ENCODE measurements at regions not wholly inside any gene's neighbourhood (a gene's known extent, or its start where the extent isn't known, plus 50 kb on each side); places are given as distances from the start of the nearest gene placed in this dataset.

- no peak overlapping the region for H3K27ac ChIP-seq (ENCODE audit: low read depth, low read length)
- H3K4me3 ChIP-seq (ENCODE audit: low read length in 2 of 2), result no peak overlapping the region
- intact Hi-C loops (cut with micrococcal nuclease), result no loop called here
- Mint-ChIP-seq H3K36me3 (no peaks in the 10 kb centered on the region), H3K4me3 (no peak overlapping the region), H3K27me3 (no peaks in the 10 kb centered on the region), H3K27ac (no peak overlapping the region), H3K9me3 (peaks cover 0 to 3% (median under 1%) of the 10 kb centered on the region in 8 donors), H3K4me1 (no peaks in the 10 kb centered on the region)
- H3K4me1 ChIP-seq (ENCODE audit: insufficient read depth, low read length), result no peaks in the 10 kb centered on the region
- H3K36me3 ChIP-seq (ENCODE audit: insufficient read depth, low read length), result no peaks in the 10 kb centered on the region
- no peaks in the 10 kb centered on the region for H3K27me3 ChIP-seq (ENCODE audit: insufficient read depth, low read length)
- no peaks in the 10 kb centered on the region for H3K9me3 ChIP-seq (ENCODE audit: control insufficient read depth in 1 of 2, low read length in 2 of 2)
- CTCF ChIA-PET (ENCODE audit: partially characterized antibody), result no interaction called here
- no peak for DNase-seq
- POLR2A ChIA-PET (ENCODE audit: partially characterized antibody), result no interaction called here
These were observed 633.6 kb upstream of the UBE2E2 start for GRCh38 chr3:22569570-22569969.

GRCh38 chr3:22581007-22581406 lies 622.1 kb upstream of the UBE2E2 start:
- Mint-ChIP-seq H3K4me3 (no peak overlapping the region), H3K9me3 (peaks cover 0 to 14% (median 7%) of the 10 kb centered on the region in 8 donors), H3K27ac (no peak overlapping the region), H3K27me3 (no peaks in the 10 kb centered on the region), H3K4me1 (no peaks in the 10 kb centered on the region), H3K36me3 (no peaks in the 10 kb centered on the region)
- ChIA-PET CTCF (ENCODE audit: partially characterized antibody) (no interaction called here), POLR2A (ENCODE audit: partially characterized antibody) (no interaction called here)
- intact Hi-C loops (cut with micrococcal nuclease), result no loop called here
- no peaks in the 10 kb centered on the region for H3K9me3 ChIP-seq (ENCODE audit: control insufficient read depth in 1 of 2, low read length in 2 of 2)
- H3K27me3 ChIP-seq (ENCODE audit: insufficient read depth, low read length), result no peaks in the 10 kb centered on the region
- no peak for DNase-seq
- no peaks in the 10 kb centered on the region for H3K4me1 ChIP-seq (ENCODE audit: insufficient read depth, low read length)
- H3K27ac ChIP-seq (ENCODE audit: low read depth, low read length), result no peak overlapping the region
- H3K4me3 ChIP-seq (ENCODE audit: low read length in 2 of 2), result no peak overlapping the region
- no peaks in the 10 kb centered on the region for H3K36me3 ChIP-seq (ENCODE audit: insufficient read depth, low read length)

- POLR2A ChIA-PET (ENCODE audit: partially characterized antibody), result no interaction called here
- Mint-ChIP-seq H3K4me1 (no peaks in the 10 kb centered on the region), H3K4me3 (no peak overlapping the region), H3K36me3 (no peaks in the 10 kb centered on the region), H3K9me3 (peaks cover 0 to 14% (median 6%) of the 10 kb centered on the region in 8 donors), H3K27ac (no peak overlapping the region), H3K27me3 (no peaks in the 10 kb centered on the region)
- H3K27me3 ChIP-seq (ENCODE audit: insufficient read depth, low read length), result no peaks in the 10 kb centered on the region
- intact Hi-C loops (cut with micrococcal nuclease), result no loop called here
- DNase-seq, result no peak
- no peak overlapping the region for H3K27ac ChIP-seq (ENCODE audit: low read depth, low read length)
- H3K9me3 ChIP-seq (ENCODE audit: control insufficient read depth in 1 of 2, low read length in 2 of 2), result no peaks in the 10 kb centered on the region
- no peak overlapping the region for H3K4me3 ChIP-seq (ENCODE audit: low read length in 2 of 2)
- no peaks in the 10 kb centered on the region for H3K36me3 ChIP-seq (ENCODE audit: insufficient read depth, low read length)
- CTCF ChIA-PET (ENCODE audit: partially characterized antibody), result no interaction called here
- no peaks in the 10 kb centered on the region for H3K4me1 ChIP-seq (ENCODE audit: insufficient read depth, low read length)
These were observed 620.9 kb upstream of the UBE2E2 start for GRCh38 chr3:22582266-22582665.

GRCh38 chr3:22585504-22585903 lies 617.6 kb upstream of the UBE2E2 start:
- Mint-ChIP-seq H3K4me3 (no peak overlapping the region), H3K36me3 (no peaks in the 10 kb centered on the region), H3K9me3 (peaks cover 0 to 16% (median 6%) of the 10 kb centered on the region in 8 donors), H3K4me1 (no peaks in the 10 kb centered on the region), H3K27me3 (no peaks in the 10 kb centered on the region), H3K27ac (no peak overlapping the region)
- no peaks in the 10 kb centered on the region for H3K27me3 ChIP-seq (ENCODE audit: insufficient read depth, low read length)
- H3K4me1 ChIP-seq (ENCODE audit: insufficient read depth, low read length), result no peaks in the 10 kb centered on the region
- ChIA-PET CTCF (ENCODE audit: partially characterized antibody) (no interaction called here), POLR2A (ENCODE audit: partially characterized antibody) (no interaction called here)
- no peak overlapping the region for H3K4me3 ChIP-seq (ENCODE audit: low read length in 2 of 2)
- H3K36me3 ChIP-seq (ENCODE audit: insufficient read depth, low read length), result no peaks in the 10 kb centered on the region
- intact Hi-C loops (cut with micrococcal nuclease), result no loop called here
- DNase-seq, result no peak
- H3K27ac ChIP-seq (ENCODE audit: low read depth, low read length), result no peak overlapping the region
- H3K9me3 ChIP-seq (ENCODE audit: control insufficient read depth in 1 of 2, low read length in 2 of 2), result no peaks in the 10 kb centered on the region

- no peak overlapping the region for H3K27ac ChIP-seq (ENCODE audit: low read depth, low read length)
- no peaks in the 10 kb centered on the region for H3K9me3 ChIP-seq (ENCODE audit: control insufficient read depth in 1 of 2, low read length in 2 of 2)
- no peak overlapping the region for H3K27ac Mint-ChIP-seq
- H3K27me3 ChIP-seq (ENCODE audit: insufficient read depth, low read length), result no peaks in the 10 kb centered on the region
- ChIA-PET POLR2A (ENCODE audit: partially characterized antibody) (no interaction called here), CTCF (ENCODE audit: partially characterized antibody) (no interaction called here)
- intact Hi-C loops (cut with micrococcal nuclease), result no loop called here
- no peaks in the 10 kb centered on the region for H3K36me3 ChIP-seq (ENCODE audit: insufficient read depth, low read length)
- H3K4me3 Mint-ChIP-seq, result no peak overlapping the region
- H3K4me1 ChIP-seq (ENCODE audit: insufficient read depth, low read length), result no peaks in the 10 kb centered on the region
- no peak for DNase-seq
- no peaks in the 10 kb centered on the region for H3K27me3 Mint-ChIP-seq
- H3K4me3 ChIP-seq (ENCODE audit: low read length in 2 of 2), result no peak overlapping the region
- H3K4me1 Mint-ChIP-seq, result no peaks in the 10 kb centered on the region
- H3K36me3 Mint-ChIP-seq, result no peaks in the 10 kb centered on the region
- peaks cover 0 to 15% (median 5%) of the 10 kb centered on the region in 8 donors for H3K9me3 Mint-ChIP-seq
These were observed 617.2 kb upstream of the UBE2E2 start for GRCh38 chr3:22585911-22586310.

GRCh38 chr3:22587446-22587845 lies 615.7 kb upstream of the UBE2E2 start:
- Mint-ChIP-seq H3K4me1 (no peaks in the 10 kb centered on the region), H3K4me3 (no peak overlapping the region), H3K27ac (no peak overlapping the region), H3K27me3 (no peaks in the 10 kb centered on the region), H3K36me3 (no peaks in the 10 kb centered on the region), H3K9me3 (peaks cover 0 to 13% (median 4%) of the 10 kb centered on the region in 8 donors)
- intact Hi-C loops (cut with micrococcal nuclease), result no loop called here
- H3K4me3 ChIP-seq (ENCODE audit: low read length in 2 of 2), result no peak overlapping the region
- ChIA-PET CTCF (ENCODE audit: partially characterized antibody) (no interaction called here), POLR2A (ENCODE audit: partially characterized antibody) (no interaction called here)
- no peak for DNase-seq
- H3K27me3 ChIP-seq (ENCODE audit: insufficient read depth, low read length), result no peaks in the 10 kb centered on the region
- no peaks in the 10 kb centered on the region for H3K4me1 ChIP-seq (ENCODE audit: insufficient read depth, low read length)
- H3K27ac ChIP-seq (ENCODE audit: low read depth, low read length), result no peak overlapping the region
- no peaks in the 10 kb centered on the region for H3K36me3 ChIP-seq (ENCODE audit: insufficient read depth, low read length)
- no peaks in the 10 kb centered on the region for H3K9me3 ChIP-seq (ENCODE audit: control insufficient read depth in 1 of 2, low read length in 2 of 2)

GRCh38 chr3:22593638-22594037 lies 609.5 kb upstream of the UBE2E2 start:
- Mint-ChIP-seq H3K27ac (no peak overlapping the region), H3K27me3 (no peaks in the 10 kb centered on the region), H3K36me3 (peaks cover 0 to 4% of the 10 kb centered on the region in 2 donors), H3K4me1 (no peaks in the 10 kb centered on the region), H3K9me3 (peaks cover 0 to 26% (median 9%) of the 10 kb centered on the region in 8 donors), H3K4me3 (no peak overlapping the region)
- no peaks in the 10 kb centered on the region for H3K4me1 ChIP-seq (ENCODE audit: insufficient read depth, low read length)
- ChIA-PET CTCF (ENCODE audit: partially characterized antibody) (no interaction called here), POLR2A (ENCODE audit: partially characterized antibody) (no interaction called here)
- H3K4me3 ChIP-seq (ENCODE audit: low read length in 2 of 2), result no peak overlapping the region
- intact Hi-C loops (cut with micrococcal nuclease), result no loop called here
- H3K27ac ChIP-seq (ENCODE audit: low read depth, low read length), result no peak overlapping the region
- no peaks in the 10 kb centered on the region for H3K9me3 ChIP-seq (ENCODE audit: control insufficient read depth in 1 of 2, low read length in 2 of 2)
- H3K36me3 ChIP-seq (ENCODE audit: insufficient read depth, low read length), result no peaks in the 10 kb centered on the region
- DNase-seq, result no peak
- H3K27me3 ChIP-seq (ENCODE audit: insufficient read depth, low read length), result no peaks in the 10 kb centered on the region

GRCh38 chr3:22594990-22595389 lies 608.1 kb upstream of the UBE2E2 start:
- H3K4me3 ChIP-seq (ENCODE audit: low read length in 2 of 2), result no peak overlapping the region
- intact Hi-C loops (cut with micrococcal nuclease), result no loop called here
- H3K9me3 ChIP-seq (ENCODE audit: control insufficient read depth in 1 of 2, low read length in 2 of 2), result no peaks in the 10 kb centered on the region
- Mint-ChIP-seq H3K4me3 (no peak overlapping the region), H3K9me3 (peaks cover 0 to 23% (median 9%) of the 10 kb centered on the region in 8 donors), H3K36me3 (peaks cover 0 to 4% of the 10 kb centered on the region in 2 donors), H3K4me1 (no peaks in the 10 kb centered on the region), H3K27me3 (no peaks in the 10 kb centered on the region), H3K27ac (no peak overlapping the region)
- no peak overlapping the region for H3K27ac ChIP-seq (ENCODE audit: low read depth, low read length)
- H3K36me3 ChIP-seq (ENCODE audit: insufficient read depth, low read length), result no peaks in the 10 kb centered on the region
- no peak for DNase-seq
- ChIA-PET POLR2A (ENCODE audit: partially characterized antibody) (no interaction called here), CTCF (ENCODE audit: partially characterized antibody) (no interaction called here)
- no peaks in the 10 kb centered on the region for H3K4me1 ChIP-seq (ENCODE audit: insufficient read depth, low read length)
- H3K27me3 ChIP-seq (ENCODE audit: insufficient read depth, low read length), result no peaks in the 10 kb centered on the region
